ENCODE measurements at regions not wholly inside any gene's neighbourhood (a gene's known extent, or its start where the extent isn't known, plus 50 kb on each side); places are given as distances from the start of the nearest gene placed in this dataset.

DNA sequence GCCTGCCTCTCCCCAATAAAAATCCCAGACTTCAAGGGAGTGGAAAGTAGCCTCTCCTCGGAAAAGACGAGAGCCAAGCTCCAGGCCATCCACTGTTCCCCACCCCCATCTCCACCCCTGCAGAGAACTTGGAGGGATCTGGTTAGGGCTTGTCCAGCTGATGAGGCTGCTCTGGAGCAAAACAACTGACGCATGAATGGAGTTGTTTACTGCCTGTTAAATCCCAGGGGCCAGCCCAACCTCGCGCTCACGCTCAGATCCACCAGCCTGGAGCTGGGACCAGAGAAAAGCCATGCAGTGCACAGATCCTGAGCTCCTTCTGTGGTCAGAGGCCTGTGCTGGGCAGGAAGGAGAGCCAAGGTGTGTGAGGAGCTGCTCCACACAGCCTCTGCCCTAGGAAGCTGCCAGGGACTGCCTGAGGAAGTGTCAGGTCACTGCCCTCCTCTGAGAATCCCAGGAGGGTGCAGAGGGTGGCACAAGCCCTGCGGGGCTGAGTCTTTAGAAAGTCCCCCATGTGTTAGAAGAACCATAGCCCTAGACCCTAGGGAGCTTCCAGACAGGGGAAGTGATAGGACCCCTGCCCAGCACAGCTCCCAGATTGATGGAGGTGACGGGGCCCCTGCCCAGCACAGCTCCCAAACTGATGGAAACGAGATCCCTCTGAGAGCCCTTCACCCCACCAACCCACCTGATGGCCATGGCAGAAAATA, 109.0 kb upstream of the IPO9 start:
- no peak for ATAC-seq
- CTCF ChIA-PET = interaction anchor here (0.7 to 1.5 kb wide), 5 partner anchors 12 to 272 kb away, joined by 3 to 6 read pairs (median 3); no protein-coding TSS in a partner anchor
- in situ Hi-C loops (cut with MboI) = no loop called here
- Histone ChIP-seq H3K9ac (ENCODE audit: control insufficient read depth, insufficient read depth, low read length) (no peak overlapping the region), H4K20me1 (ENCODE audit: control insufficient read depth, insufficient read depth) (no peaks in the 10 kb centered on the region), H3K27ac (ENCODE audit: control insufficient read depth, insufficient read depth) (no peak overlapping the region), H3K4me3 (no peak overlapping the region), H3K79me2 (ENCODE audit: control insufficient read depth, insufficient read depth, low read length) (no peaks in the 10 kb centered on the region), H3K36me3 (ENCODE audit: control insufficient read depth in 2 of 2, insufficient read depth in 2 of 2, low read length in 1 of 2) (no peaks in the 10 kb centered on the region), H3K4me1 (ENCODE audit: control insufficient read depth, insufficient read depth, low read length) (peaks cover 40% of the 10 kb centered on the region), H2AFZ (ENCODE audit: control insufficient read depth, low read depth, low read length) (no peak overlapping the region), H3K27me3 (replicated peaks in 1 of 2; ENCODE audit: control insufficient read depth in 2 of 2, insufficient read depth in 2 of 2, low read length in 1 of 2) (no peaks in the 10 kb centered on the region), H3K4me2 (ENCODE audit: control insufficient read depth, insufficient read depth) (no peak overlapping the region), H3K9me3 (replicated peaks; ENCODE audit: control insufficient read depth, insufficient read depth, low read length) (no peaks in the 10 kb centered on the region)
- 31% methylated on average over 9 of the region's 9 CpGs for WGBS (ENCODE audit: insufficient coverage, insufficient replicate concordance, low lambda C conversion rate, missing lambda C conversion rate)
- no peak for DNase-seq (ENCODE audit: low read depth, low spot score)
- SMC1A ChIA-PET (ENCODE audit: uncharacterized antibody, unreplicated experiment) = interaction anchor here (1.7 kb wide), 1 partner anchor 11 kb away, joined by 8 read pairs; no protein-coding TSS in a partner anchor
- intact Hi-C loops (cut with micrococcal nuclease; ENCODE audit: unreplicated experiment) = loop anchor here (5.0 kb wide), 1 partner anchor 42 kb away; no protein-coding TSS in a partner anchor
- POLR2A ChIA-PET = no interaction called here
- TF ChIP-seq, protein P1, sequence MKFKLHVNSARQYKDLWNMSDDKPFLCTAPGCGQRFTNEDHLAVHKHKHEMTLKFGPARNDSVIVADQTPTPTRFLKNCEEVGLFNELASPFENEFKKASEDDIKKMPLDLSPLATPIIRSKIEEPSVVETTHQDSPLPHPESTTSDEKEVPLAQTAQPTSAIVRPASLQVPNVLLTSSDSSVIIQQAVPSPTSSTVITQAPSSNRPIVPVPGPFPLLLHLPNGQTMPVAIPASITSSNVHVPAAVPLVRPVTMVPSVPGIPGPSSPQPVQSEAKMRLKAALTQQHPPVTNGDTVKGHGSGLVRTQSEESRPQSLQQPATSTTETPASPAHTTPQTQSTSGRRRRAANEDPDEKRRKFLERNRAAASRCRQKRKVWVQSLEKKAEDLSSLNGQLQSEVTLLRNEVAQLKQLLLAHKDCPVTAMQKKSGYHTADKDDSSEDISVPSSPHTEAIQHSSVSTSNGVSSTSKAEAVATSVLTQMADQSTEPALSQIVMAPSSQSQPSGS (IDR thresholded peaks at IDR 0.05; ENCODE audit: low read length) = no peak
- no TSS peak for BruUV-seq (replicated peaks)
- RAD21 ChIA-PET (ENCODE audit: unreplicated experiment) = interaction anchor here (0.6 kb wide), 2 partner anchors 13 to 71 kb away, joined by 3 read pairs; no protein-coding TSS in a partner anchor
- no peak for FAIRE-seq

- CTCF ChIA-PET = interaction anchor here (0.7 to 1.5 kb wide), 5 partner anchors 12 to 272 kb away, joined by 3 to 6 read pairs (median 3); no protein-coding TSS in a partner anchor
- Histone ChIP-seq H3K9me3 (replicated peaks; ENCODE audit: control insufficient read depth, insufficient read depth, low read length) (no peaks in the 10 kb centered on the region), H3K27ac (ENCODE audit: control insufficient read depth, insufficient read depth) (no peak overlapping the region), H3K9ac (ENCODE audit: control insufficient read depth, insufficient read depth, low read length) (no peak overlapping the region), H3K4me3 (no peak overlapping the region), H2AFZ (ENCODE audit: control insufficient read depth, low read depth, low read length) (no peak overlapping the region), H4K20me1 (ENCODE audit: control insufficient read depth, insufficient read depth) (no peaks in the 10 kb centered on the region), H3K27me3 (replicated peaks in 1 of 2; ENCODE audit: control insufficient read depth in 2 of 2, insufficient read depth in 2 of 2, low read length in 1 of 2) (no peaks in the 10 kb centered on the region), H3K36me3 (ENCODE audit: control insufficient read depth in 2 of 2, insufficient read depth in 2 of 2, low read length in 1 of 2) (no peaks in the 10 kb centered on the region), H3K4me2 (ENCODE audit: control insufficient read depth, insufficient read depth) (no peak overlapping the region), H3K4me1 (ENCODE audit: control insufficient read depth, insufficient read depth, low read length) (peaks cover 36% of the 10 kb centered on the region), H3K79me2 (ENCODE audit: control insufficient read depth, insufficient read depth, low read length) (no peaks in the 10 kb centered on the region)
- intact Hi-C loops (cut with micrococcal nuclease; ENCODE audit: unreplicated experiment) (no loop called here), in situ Hi-C loops (cut with MboI) (no loop called here)
- FAIRE-seq (no peak), ATAC-seq (no peak), DNase-seq (ENCODE audit: low read depth, low spot score) (no peak)
- SMC1A ChIA-PET (ENCODE audit: uncharacterized antibody, unreplicated experiment) = interaction anchor here (1.7 kb wide), 1 partner anchor 11 kb away, joined by 8 read pairs; no protein-coding TSS in a partner anchor
- BruUV-seq (replicated peaks) = no TSS peak
- RAD21 ChIA-PET (ENCODE audit: unreplicated experiment) = no interaction called here
- 81% methylated on average over 3 of the region's 3 CpGs for WGBS (ENCODE audit: insufficient coverage, insufficient replicate concordance, low lambda C conversion rate, missing lambda C conversion rate)
- POLR2A ChIA-PET = no interaction called here
- TF ChIP-seq POU2F2 (IDR thresholded peaks at IDR 0.05; ENCODE audit: borderline replicate concordance, low read depth, low read length) = no peak
- TF ChIP-seq ZBTB33 (IDR thresholded peaks at IDR 0.05) = no peak
- no peak for TF ChIP-seq TCF7 (IDR thresholded peaks at IDR 0.05; ENCODE audit: borderline replicate concordance)
- no peak for TF ChIP-seq RAD21 (IDR thresholded peaks at IDR 0.05; ENCODE audit: insufficient read depth, low read depth, low read length)
- TF ChIP-seq KLF5 (IDR thresholded peaks at IDR 0.05; ENCODE audit: partially characterized antibody) = no peak
- TF ChIP-seq ZSCAN29 (IDR thresholded peaks at IDR 0.05) = no peak
- TF ChIP-seq MYC (IDR thresholded peaks at IDR 0.05; ENCODE audit: insufficient read depth, insufficient read length, insufficient replicate concordance, low read length, severe bottlenecking) = no peak
- TF ChIP-seq RB1 (IDR thresholded peaks at IDR 0.05; ENCODE audit: borderline replicate concordance) = no peak
- TF ChIP-seq SREBF1 (IDR thresholded peaks at IDR 0.05; ENCODE audit: low read length) = no peak
Measured at GRCh38 chr1:201720522-201720844, 108.5 kb upstream of the IPO9 start.

All from GM12878 (cell line).